GM12891 (cell line): ENCODE measurements at regions not wholly inside any gene's neighbourhood (a gene's known extent, or its start where the extent isn't known, plus 50 kb on each side); places are given as distances from the start of the nearest gene placed in this dataset.

ENCODE experiments used
- POLR2A ChIP-seq: IDR thresholded peaks from 2 replicates; pipeline ENCODE4 v1.6.1; 2011; ENCODE audit warnings: low read depth, low read length, control low read depth
- POLR2AphosphoS5 ChIP-seq: IDR thresholded peaks from 2 replicates; pipeline ENCODE4 v1.6.1; 2011; ENCODE audit warnings: low read depth, low read length, control low read depth
- POU2F2 ChIP-seq: IDR thresholded peaks from 2 replicates; pipeline ENCODE4 v1.6.1; 2011; ENCODE audit warnings: low read depth, mild to moderate bottlenecking, control low read depth, low read length, moderate library complexity
- SPI1 ChIP-seq: IDR thresholded peaks from 2 replicates; pipeline ENCODE4 v1.6.1; 2011; ENCODE audit warnings: low read depth, low read length, control low read depth
- TAF1 ChIP-seq: IDR thresholded peaks from 2 replicates; pipeline ENCODE4 v1.6.1; 2011; ENCODE audit warnings: low read depth, low read length, control low read depth

GRCh38 chr5:15322421-15322820 lies 177.6 kb upstream of the FBXL7 start:
- TF ChIP-seq POLR2A (no peak), SPI1 (no peak), TAF1 (no peak), POU2F2 (no peak), POLR2AphosphoS5 (no peak)
